Peyer's patch (tissue), 4 donors: ENCODE measurements at regions not wholly inside any gene's neighbourhood (a gene's known extent, or its start where the extent isn't known, plus 50 kb on each side); places are given as distances from the start of the nearest gene placed in this dataset.

ENCODE experiments used
- DNase-seq, 3 donors: peaks; one replicate each; pipeline ENCODE4 v3.0.0-alpha.2; 2017 to 2019
- H3K27ac ChIP-seq, 4 donors: fragments of 200-600 bp; sonication (generic); one replicate each; pipeline ENCODE4 v1.5.1; 2016 to 2019
- H3K27me3 ChIP-seq, 2 donors: fragments of 200-600 bp; sonication (generic); one replicate each; pipeline ENCODE4 v1.5.1; 2019
- H3K36me3 ChIP-seq, 3 donors: fragments of 200-600 bp; sonication (generic); one replicate each; pipeline ENCODE4 v1.5.1; 2016 to 2019
- H3K4me1 ChIP-seq, 4 donors: fragments of 200-600 bp; sonication (generic); one replicate each; pipeline ENCODE4 v1.5.1; 2016 to 2019
- H3K4me3 ChIP-seq, 4 donors: fragments of 200-600 bp; sonication (generic); 1 replicate in 3 of 4; 2 replicates in 1 of 4; pipeline ENCODE4 v1.5.1; 2016 to 2019; ENCODE audit warnings: mild to moderate bottlenecking in 1 of 4
- H3K9me3 ChIP-seq, 4 donors: fragments of 200-600 bp; sonication (generic); one replicate each; pipeline ENCODE4 v1.5.1; 2016 to 2019; ENCODE audit warnings: mild to moderate bottlenecking in 1 of 4
- POLR2A ChIP-seq, 2 donors: fragments of 450-650 bp; IDR thresholded peaks; one replicate each; pipeline ENCODE4 v1.5.1; 2017; ENCODE audit warnings: antibody characterized with exemption in 2 of 2, mild to moderate bottlenecking in 2 of 2, moderate library complexity in 2 of 2
- TF ChIP-seq, protein P1 (sequence below), 6 experiments: fragments of 450-650 bp in 4 of 6; fragments of 200-600 bp in 2 of 6; sonication (generic) in 1 of 6; IDR thresholded peaks; one replicate each; pipeline ENCODE4 v1.5.1; 2017 to 2019; ENCODE audit warnings: antibody characterized with exemption in 6 of 6, mild to moderate bottlenecking in 3 of 6, moderate library complexity in 1 of 6

DNA sequence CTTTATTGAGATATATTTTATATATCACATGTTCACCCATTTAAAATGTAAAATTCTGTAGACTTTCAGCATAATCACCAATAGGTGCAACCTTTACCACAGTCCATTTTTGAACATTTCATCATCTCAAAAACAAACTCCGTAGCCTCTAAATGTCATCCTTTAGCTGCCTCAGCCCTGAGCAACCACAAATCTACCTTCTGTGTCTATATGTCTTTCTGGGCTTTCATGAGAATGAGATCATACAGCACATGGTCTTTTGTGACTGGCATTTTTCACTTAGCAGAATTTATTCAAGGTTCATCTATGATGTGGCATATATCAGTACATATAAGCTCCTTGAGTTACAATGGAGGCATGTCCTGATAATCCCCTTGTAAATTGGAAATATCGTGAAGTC, 320.5 kb downstream of the ETS1 start:
- Histone ChIP-seq H3K4me1 (peaks cover 0 to 6% (median 0%) of the 10 kb centered on the region in 4 donors), H3K27ac (no peak overlapping the region), H3K4me3 (no peak overlapping the region), H3K9me3 (no peaks in the 10 kb centered on the region), H3K27me3 (no peaks in the 10 kb centered on the region), H3K36me3 (no peaks in the 10 kb centered on the region)
- DNase-seq: no peak
- no peak for TF ChIP-seq POLR2A (IDR thresholded peaks at IDR 0.05)
- TF ChIP-seq, protein P1, sequence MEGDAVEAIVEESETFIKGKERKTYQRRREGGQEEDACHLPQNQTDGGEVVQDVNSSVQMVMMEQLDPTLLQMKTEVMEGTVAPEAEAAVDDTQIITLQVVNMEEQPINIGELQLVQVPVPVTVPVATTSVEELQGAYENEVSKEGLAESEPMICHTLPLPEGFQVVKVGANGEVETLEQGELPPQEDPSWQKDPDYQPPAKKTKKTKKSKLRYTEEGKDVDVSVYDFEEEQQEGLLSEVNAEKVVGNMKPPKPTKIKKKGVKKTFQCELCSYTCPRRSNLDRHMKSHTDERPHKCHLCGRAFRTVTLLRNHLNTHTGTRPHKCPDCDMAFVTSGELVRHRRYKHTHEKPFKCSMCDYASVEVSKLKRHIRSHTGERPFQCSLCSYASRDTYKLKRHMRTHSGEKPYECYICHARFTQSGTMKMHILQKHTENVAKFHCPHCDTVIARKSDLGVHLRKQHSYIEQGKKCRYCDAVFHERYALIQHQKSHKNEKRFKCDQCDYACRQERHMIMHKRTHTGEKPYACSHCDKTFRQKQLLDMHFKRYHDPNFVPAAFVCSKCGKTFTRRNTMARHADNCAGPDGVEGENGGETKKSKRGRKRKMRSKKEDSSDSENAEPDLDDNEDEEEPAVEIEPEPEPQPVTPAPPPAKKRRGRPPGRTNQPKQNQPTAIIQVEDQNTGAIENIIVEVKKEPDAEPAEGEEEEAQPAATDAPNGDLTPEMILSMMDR (IDR thresholded peaks at IDR 0.05): no peak

GRCh38 chr11:128262463-128263345, 324.7 kb downstream of the ETS1 start:
- Histone ChIP-seq H3K27me3 (no peaks in the 10 kb centered on the region), H3K4me1 (no peaks in the 10 kb centered on the region), H3K36me3 (no peaks in the 10 kb centered on the region), H3K27ac (no peak overlapping the region), H3K9me3 (no peaks in the 10 kb centered on the region), H3K4me3 (no peak overlapping the region)
- TF ChIP-seq, protein P1 (IDR thresholded peaks at IDR 0.05): no peak
- TF ChIP-seq POLR2A (IDR thresholded peaks at IDR 0.05): no peak
- DNase-seq: no peak

GRCh38 chr11:128261011-128261421, 326.3 kb downstream of the ETS1 start:
- Histone ChIP-seq H3K27me3 (no peaks in the 10 kb centered on the region), H3K4me1 (no peaks in the 10 kb centered on the region), H3K4me3 (no peak overlapping the region), H3K36me3 (no peaks in the 10 kb centered on the region), H3K9me3 (no peaks in the 10 kb centered on the region), H3K27ac (no peak overlapping the region)
- no peak for TF ChIP-seq POLR2A (IDR thresholded peaks at IDR 0.05)
- TF ChIP-seq, protein P1 (IDR thresholded peaks at IDR 0.05): no peak
- no peak for DNase-seq

DNA sequence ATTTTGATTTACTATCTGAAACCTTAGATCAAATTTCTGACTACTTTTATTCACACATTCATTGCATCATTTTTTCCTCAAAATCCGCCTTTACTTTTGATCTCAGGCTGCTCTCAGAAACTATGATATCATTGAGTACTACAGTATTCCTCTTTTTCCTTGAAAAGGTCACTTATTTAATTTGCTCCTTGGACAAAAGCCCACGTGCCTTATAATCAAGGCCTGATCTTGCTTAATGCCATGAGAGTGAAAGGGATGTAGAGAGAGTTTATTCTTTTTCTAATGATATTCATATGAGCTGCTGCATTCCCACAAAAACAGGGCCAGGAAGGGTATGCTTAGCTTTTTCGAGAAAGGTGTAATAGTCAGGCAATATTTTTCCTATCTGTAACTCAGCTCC, 327.0 kb downstream of the ETS1 start:
- Histone ChIP-seq H3K4me3 (no peak overlapping the region), H3K27ac (no peak overlapping the region), H3K4me1 (no peaks in the 10 kb centered on the region), H3K27me3 (no peaks in the 10 kb centered on the region), H3K36me3 (no peaks in the 10 kb centered on the region), H3K9me3 (no peaks in the 10 kb centered on the region)
- DNase-seq: no peak
- no peak for TF ChIP-seq POLR2A (IDR thresholded peaks at IDR 0.05)
- TF ChIP-seq, protein P1 (IDR thresholded peaks at IDR 0.05): no peak

- Histone ChIP-seq H3K9me3 (no peaks in the 10 kb centered on the region), H3K36me3 (no peaks in the 10 kb centered on the region), H3K4me3 (no peak overlapping the region), H3K27ac (no peak overlapping the region), H3K27me3 (no peaks in the 10 kb centered on the region), H3K4me1 (no peaks in the 10 kb centered on the region)
- TF ChIP-seq, protein P1 (IDR thresholded peaks at IDR 0.05): no peak
- TF ChIP-seq POLR2A (IDR thresholded peaks at IDR 0.05): no peak
- DNase-seq: no peak
Measured at GRCh38 chr11:128259816-128260215, 327.5 kb downstream of the ETS1 start.
